HG03060 (cell line): ENCODE measurements at regions not wholly inside any gene's neighbourhood (a gene's known extent, or its start where the extent isn't known, plus 50 kb on each side); places are given as distances from the start of the nearest gene placed in this dataset.

Source experiments
- ATAC-seq: cut with Tn5 transposase; IDR thresholded peaks from one replicate; pipeline ENCODE4 v1.9.1; 2021; ENCODE audit warnings: low read depth, moderate number of reproducible peaks; ENCODE audit not compliant: unreplicated experiment

DNA sequence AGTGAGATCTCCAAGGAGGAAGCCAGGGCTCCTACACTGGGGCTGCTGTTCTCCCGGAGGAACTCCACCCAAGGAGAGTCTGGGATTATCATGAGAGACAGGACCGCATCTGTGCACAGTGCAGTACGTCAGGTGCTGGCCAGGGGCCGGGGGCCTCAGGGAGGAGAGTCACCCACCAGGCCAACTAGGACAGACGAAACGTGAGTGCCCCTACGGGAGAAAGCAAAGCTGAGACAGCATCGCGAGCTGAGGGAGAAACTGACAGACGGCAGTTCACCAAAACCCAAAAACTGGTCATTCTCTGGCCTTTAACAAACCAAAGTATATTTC lies 273.4 kb downstream of the BRD1 start:
- ATAC-seq = no peak

DNA sequence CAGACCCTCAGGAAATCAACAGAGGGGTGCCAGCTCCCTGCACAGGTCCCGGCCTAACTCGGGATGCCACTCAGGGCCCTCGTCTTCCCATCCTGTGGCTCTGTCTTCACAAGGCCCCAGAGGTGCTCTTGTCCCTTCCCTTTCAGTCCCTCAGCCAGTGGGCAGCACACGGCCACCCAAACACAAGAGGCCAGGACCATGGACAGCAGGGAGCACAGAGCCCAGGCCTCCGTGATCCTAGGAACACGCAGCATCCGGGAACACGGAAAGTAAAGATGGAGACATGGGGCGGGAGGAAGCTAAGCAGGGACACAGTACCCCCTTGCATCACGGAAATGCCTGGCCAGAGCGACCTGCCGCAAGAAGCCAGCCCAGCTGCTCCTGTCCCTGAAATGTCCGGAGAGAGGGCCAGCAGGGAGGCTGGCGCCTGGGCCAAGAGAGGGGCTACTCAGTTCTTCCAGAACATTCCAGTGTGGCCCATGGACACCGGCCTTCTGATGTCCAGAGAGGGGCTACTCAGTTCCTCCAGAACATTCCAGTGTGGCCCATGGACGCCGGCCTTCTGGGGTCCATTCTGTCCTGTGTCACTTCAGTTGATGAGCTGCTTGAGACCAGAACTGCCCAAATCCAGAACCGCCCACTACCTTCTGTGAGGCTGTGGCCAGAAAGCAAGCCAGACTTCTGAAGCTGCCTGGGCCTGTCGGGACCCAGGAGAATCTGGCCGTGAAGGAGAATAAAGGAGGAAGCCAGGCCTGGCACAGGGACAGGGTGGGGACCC lies 274.0 kb downstream of the BRD1 start:
- ATAC-seq = no peak

DNA sequence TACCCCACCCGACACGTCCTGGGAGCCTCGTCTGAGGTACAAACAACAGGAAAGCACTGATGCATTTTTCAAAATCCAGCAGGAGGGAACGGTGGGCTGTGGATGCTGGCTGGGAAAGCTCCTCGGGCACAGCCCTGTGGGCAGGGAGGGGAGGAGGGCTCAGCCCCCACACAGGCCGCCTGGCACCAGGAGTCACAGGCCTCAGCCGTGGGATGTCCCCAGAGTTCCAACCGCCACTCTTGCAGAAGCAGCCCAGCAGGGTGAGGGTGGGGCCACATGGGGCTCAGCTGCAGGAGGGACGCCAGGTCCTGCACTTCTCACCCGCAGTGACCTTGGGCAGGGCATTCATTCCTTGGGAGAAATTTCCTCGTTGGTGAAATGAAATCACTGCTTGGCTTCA lies 274.6 kb downstream of the BRD1 start:
- ATAC-seq = no peak

GRCh38 chr22:49551897-49552614 lies 275.6 kb downstream of the BRD1 start:
- no peak for ATAC-seq

- ATAC-seq = no peak
Measured at GRCh38 chr22:49551446-49551845, 276.2 kb downstream of the BRD1 start.

DNA sequence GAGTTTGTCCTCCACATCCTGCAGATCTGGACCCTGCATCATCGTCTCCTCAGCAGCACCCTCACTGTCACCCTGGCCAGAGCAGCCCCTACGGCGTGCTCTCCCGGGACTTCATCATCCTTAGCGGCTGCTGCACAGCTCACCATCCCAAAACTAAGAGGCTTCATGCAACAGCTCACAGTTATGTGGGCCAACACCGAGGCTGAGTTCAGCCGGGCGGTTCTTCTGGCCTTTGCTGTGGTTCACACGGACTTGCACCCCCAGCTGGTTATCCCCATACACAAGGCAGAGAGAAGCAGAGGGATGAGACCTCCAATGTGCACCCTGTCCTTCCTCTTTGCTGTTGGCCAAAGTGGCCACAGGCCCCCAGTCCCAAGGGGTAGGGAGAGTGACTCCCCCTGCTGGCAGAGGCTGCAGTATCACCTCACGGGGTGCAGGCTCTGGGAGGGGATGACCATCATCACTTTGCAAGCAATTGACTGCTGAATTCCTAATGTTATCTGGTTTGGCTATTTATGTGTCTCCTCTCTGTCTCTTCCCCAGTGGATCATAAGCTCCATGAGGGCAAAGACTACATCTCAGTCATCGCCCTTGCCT lies 276.8 kb downstream of the BRD1 start:
- no peak for ATAC-seq

DNA sequence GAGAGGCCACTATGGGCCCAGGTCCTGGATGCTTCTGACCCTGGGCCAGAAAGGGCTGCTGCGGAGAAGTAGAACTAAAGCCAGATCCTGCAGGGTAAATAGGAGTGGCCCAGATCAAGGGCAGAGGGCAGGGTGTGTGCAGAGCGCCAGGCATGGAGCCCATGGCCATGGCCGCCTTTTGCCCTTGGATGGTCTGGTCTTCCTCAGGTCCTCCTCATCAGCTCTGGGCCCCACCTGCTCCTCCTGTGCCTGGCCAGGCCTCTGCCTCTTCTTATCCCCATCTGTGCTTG lies 277.6 kb downstream of the BRD1 start:
- no peak for ATAC-seq

DNA sequence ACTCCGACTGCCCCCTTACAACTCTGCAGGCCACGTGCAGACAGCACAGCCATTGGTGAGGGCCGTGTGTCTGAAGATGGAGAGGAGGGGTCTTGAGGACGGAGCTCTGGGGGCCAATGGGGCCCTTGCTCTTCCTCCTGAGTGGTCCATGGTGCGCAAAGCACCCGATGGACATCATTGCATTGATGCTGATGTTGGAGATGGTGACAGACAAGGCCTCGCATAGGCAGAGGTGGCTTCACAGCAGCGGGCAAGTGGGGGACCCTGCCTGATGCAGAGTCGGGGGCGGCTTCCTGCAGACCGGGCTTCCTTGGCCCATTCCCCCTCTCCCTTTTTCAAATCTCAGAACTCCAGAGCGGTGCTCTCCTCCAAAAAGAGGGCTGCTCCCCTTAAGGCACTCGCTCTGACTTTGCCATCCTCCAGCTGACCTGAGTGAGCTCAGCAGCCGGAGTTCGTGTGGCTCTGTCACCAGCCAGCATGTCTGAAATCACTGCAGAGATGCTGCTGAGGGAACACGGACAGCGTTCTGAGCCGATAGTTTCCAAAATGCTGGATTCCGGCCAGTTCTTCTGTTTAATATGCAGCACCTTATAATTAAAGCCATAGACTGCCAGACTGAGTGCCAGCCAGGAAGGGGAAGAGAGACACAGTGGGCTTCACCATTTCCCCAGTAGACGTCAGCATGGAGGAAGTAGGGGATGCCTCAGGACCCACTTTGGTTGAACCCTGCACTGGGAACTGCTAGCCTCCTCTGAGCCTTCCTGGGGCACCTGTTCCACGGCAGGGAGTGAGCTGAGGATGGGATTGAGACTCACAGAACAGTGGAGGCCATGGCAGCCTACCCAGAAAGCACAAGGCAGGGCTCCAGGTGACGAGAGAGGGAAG lies 278.2 kb downstream of the BRD1 start:
- ATAC-seq = no peak

GRCh38 chr22:49548356-49549202 lies 279.1 kb downstream of the BRD1 start:
- ATAC-seq = no peak

GRCh38 chr22:49547751-49548239 lies 279.9 kb downstream of the BRD1 start:
- ATAC-seq = no peak

DNA sequence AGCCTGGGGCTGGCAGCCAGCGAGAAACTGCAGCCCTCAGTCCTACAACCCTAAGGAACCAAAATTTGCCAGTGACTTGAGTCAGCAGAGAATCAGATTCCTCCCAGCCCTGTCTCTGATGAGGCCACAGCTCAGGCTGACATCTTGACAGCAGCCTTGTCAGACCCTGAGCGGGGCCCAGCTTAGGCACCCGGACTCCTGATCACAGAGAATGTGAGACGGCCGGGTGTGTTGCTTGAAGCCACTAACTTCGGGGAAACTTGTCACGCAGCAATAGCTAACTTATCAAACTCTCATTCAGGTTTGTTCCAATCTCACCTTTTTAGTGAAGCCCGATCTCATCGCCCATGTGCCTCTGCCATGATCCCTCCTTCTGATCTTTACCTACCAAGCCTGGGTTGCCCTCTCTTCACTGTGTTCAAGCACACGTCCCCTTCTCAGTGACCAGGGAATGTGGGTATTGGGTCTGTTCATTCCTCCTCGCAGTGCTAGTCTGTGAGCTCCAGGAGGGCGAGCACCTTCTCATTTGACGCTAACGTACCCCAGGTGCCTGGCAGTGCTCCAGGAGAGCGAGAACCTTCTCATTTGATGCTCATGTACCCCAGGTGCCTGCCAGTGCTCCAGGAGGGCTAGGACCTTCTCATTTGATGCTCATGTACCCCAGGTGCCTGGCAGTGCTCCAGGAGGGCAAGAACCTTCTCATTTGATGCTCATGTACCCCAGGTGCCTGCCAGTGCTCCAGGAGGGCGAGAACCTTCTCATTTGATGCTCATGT lies 280.7 kb downstream of the BRD1 start:
- no peak for ATAC-seq

- ATAC-seq = no peak
Measured at GRCh38 chr22:49545606-49546005, 282.1 kb downstream of the BRD1 start.

DNA sequence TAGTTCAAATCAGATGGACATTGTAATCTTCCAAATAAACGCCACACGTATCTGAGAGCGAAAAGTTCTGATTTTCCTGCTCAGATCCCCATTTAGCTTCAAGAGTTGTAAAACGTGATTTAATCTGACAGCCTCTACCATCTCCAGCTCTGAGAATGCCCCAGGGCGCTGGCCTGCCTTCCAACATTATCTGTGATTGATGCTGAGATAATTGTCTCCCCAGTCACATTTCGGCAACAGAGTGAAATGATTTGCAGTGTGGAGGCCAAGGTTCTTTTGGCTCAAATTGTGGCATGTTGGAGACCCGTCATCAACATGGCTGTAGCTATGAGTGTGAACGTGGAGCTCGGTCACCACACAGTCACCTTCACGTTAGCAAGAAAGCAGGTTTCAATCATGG lies 283.4 kb downstream of the BRD1 start:
- ATAC-seq = no peak

GRCh38 chr22:49543876-49544275 lies 283.8 kb downstream of the BRD1 start:
- ATAC-seq = no peak

DNA sequence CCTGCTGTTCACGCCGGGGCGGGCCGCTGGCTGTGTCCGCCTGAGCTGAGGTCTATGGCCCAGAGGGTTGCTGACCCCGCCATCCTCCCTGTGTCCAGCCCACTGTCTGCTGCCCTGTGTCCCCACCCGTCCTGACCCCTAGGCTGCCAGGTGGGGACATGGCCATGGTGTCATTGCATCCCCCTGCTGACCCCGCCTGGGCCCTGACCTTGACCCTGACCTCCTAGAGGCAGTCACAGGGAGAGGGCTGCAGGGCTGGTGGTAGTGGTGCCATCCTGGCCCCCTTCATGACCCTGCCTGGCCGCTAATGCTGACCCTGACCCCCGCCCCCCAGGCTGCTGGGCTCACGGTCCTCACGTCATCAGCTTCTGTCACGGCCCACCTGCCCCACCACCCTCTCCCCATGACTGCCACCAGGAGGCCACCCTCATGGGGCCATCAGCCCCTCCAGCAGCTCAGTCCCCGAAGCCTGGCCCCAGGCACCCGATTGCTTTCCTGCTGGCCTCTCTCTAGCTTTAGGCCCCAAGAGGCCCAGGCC lies 285.9 kb downstream of the BRD1 start:
- no peak for ATAC-seq

DNA sequence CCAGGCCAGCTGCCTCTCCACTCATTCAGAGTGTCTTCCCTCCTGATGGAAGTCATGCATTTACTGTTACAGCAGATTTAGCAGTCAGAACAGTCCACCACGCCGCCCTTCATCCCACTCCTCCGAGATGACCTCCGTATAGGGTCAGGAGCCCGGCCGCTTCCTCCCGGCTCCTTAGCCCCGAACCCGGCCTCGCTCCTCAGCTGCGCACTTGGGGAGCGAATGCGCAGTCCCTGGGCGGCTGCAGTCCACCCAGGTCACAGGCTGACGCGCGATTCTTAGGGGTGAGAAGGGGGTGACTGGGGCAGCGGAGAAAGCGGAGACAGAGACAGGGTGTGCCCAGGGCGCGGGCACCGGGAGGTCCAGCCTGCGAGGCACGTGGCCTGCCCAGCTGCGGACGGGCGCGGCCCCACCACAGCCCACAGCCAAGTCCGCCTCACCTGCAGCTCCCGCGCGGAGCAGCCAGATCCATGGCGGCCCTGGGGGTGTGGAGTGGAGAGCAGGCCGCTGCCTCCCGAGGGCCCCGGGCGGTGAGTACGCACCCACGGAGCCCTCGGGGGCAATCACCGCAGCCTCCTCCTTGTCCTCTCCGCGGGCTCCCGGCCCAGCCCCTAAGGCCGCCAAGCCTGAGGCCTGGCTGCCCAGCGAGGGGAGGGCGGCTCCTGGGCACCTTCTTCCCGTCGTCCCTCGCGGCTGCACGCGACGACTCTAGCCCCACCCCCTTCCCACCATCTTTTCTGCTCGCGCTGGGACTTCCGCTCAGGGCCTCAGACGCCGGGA lies 286.6 kb downstream of the BRD1 start:
- no peak for ATAC-seq

GRCh38 chr22:49540084-49540912 lies 287.4 kb downstream of the BRD1 start:
- no peak for ATAC-seq
